A172 (cell line): ENCODE measurements at regions not wholly inside any gene's neighbourhood (a gene's known extent, or its start where the extent isn't known, plus 50 kb on each side); places are given as distances from the start of the nearest gene placed in this dataset.

Experiments
- DNase-seq: peaks from one replicate; pipeline ENCODE4 v3.0.0-alpha.2; 2015; ENCODE audit warnings: low spot score

DNA sequence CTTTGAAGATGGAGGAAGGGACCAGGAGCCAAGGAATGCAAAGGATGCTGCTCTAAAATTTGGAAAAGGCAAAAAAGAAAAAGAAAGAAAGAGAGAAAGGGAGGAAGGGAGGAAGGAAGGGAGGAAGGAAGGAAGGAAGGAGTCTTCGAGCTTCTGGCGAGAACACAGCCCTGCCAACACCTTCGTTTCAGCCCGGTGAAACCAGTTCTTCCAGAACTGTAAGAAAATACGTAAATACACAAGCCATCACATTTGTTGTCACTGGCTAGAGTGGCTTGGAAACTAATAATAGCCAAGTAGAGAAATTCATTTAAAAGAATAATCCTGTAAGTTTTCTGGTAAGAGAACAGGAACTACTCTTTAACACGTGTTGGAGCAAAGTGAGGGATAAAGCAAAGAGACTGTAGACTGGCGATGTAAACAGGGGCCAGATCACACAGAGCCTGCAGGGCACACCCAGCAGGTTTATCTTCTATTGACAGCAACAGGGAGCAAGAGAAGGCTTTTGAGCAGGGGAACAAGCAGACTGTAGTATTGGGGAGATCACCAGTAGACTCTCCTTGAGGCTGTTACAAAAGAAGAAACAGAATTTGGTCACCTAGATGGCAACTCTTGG lies 188.7 kb upstream of the MPHOSPH6 start:
- no peak for DNase-seq

DNA sequence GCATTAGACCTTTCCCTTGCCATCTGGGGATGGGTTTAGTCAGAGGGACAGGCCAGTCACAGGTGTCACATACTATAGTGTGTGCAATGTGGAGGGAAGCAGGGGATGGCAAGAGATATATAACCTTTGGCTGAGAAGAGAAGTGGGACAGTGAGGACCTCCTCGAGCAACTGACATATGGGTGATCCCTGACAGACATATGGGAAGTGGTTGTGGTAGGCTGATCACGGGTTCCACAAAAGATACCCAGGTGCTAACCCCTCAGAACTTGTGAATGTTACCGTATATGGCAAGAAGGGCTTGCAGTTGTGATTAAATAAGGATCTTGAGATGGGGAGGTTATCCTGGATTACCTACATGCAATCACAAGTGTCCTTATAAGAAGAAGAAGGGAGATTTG lies 188.1 kb upstream of the MPHOSPH6 start:
- no peak for DNase-seq

DNA sequence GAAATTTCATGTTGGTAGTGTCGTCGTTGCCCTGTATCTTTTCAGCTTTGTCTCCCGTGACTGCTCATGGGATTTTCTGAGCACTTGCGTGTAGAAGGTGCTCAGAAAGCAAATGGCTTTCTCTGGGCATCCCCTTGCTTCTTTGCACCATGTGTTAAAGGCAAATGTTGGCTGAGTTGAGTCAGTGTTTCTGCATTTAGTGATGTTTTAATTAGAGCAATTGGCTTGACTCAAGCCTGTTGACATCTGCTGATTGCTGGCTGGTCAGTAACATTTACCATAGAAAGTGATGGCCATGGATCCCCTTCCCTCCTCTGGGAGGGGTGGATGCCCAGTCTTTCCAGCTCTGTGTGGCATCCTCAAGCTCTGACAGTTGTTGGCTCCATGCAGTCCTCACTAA lies 187.2 kb upstream of the MPHOSPH6 start:
- no peak for DNase-seq

DNA sequence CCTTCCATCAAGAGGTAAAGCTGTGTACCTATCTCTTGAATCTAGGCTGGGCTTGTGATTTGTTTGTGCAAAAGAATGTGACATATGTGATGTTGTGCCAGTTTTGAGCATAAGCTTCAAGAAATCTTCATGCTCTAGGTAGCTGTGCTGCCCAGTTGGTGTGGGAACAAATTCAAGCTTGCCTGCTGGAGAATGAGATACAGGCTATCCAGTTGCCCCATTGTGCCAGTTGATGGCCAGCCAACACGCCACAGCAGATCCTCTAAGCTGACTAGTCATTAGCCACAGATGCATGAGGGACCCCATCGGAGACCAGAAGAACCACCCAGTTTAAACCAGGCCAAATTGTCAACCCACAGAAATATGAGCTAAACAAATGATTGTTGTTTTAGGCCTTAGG lies 180.5 kb upstream of the MPHOSPH6 start:
- DNase-seq: no peak

DNA sequence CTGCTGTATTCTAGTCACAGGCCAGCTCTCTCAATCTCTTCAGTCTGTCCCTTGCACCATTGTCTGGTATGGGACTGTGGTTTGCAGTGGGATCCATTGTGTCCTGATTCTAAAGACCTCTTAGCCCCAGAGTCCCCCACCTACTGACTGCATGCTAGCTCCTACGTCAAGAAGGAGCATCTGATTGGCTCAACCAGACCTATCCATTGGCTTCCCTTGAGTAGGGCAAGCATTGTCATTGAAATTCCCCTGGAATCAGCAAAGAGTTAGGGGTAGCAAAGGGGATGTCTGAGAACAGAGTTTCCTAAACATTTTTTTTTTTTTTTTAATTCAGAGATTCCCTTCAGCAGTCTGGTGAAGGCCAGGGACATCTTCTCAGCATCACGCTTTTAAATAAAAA lies 175.3 kb upstream of the MPHOSPH6 start:
- no peak for DNase-seq

DNA sequence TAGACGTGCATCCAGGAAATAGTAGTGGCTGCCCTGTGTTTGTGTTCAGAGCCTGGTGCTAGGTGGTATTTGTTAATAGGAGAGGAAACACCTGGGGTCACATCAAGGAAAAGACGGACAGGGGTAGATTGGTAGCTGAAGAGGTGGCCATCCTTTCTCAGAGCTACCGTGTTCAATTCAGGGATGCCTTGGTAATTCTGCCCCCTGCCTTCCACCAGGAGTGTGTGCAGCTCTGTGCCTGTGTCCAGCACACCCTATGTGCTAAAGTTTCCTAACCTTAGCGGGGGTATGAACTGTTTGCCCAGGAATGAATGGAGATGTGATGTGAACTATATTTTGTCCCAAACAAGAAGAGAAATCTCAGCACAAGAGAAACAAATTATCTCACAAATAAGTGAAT lies 174.1 kb upstream of the MPHOSPH6 start:
- no peak for DNase-seq

DNA sequence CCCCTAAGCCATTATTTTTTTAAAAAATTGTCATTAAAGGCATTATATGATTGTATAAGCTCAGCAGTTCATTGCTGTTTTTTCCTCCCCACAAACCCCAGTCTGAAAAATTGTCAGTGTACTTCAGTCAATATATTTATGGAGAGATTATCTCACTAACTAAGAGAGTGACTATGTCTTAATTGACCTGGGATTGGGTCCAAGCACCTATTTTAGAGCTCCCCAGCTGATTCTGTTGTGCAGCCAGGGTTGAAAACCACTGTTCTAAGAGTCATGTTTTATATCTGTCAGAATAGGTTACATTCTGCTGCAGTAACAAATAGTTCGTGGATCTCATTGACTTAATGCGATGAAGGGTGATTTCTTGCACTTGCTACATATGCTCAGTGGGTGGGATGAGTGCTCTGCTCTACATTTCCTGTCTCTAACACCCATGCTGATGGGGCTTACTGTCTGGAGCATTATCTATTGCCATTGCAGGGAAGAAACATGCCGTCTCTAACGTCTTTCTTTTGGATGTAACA lies 171.2 kb upstream of the MPHOSPH6 start:
- no peak for DNase-seq

DNA sequence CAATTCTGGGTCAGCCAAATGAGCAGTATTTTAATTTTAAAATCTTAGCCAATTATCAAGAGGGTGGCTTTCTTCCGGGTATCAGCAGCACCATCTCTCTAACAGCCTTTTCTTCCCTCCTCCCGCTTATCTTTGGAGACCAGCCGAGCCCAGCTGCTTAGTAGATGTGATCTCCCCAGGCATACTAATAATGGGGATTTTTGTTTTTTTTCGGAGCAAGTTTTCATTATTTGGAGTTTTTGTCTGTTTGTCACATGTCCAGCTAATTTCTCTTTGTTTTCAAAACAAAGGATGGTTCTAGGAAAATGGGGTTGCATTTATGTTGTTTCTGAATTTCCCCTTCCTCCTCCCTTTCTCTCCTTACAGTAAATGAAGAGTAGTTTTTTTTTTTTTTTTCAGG lies 170.5 kb upstream of the MPHOSPH6 start:
- DNase-seq: no peak

DNA sequence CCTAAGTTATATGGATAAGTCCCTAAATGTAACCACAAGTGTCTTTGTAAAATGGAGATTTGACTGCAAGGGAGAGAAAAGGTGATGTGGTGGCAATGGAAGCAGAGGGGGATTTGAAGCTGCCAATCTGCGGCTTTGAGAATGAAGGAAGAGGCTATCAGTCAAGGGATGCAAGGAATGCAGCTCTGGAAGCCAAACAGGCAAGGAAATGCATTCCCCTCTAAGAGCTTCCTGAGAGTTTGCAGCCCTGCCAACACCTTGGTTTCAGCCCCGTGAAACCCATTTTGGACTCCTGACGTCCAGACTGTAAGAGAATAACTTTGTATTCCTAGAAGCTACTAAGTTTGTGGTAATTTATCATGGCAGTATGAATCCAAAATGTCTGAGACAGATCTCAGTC lies 167.3 kb upstream of the MPHOSPH6 start:
- DNase-seq: no peak

DNA sequence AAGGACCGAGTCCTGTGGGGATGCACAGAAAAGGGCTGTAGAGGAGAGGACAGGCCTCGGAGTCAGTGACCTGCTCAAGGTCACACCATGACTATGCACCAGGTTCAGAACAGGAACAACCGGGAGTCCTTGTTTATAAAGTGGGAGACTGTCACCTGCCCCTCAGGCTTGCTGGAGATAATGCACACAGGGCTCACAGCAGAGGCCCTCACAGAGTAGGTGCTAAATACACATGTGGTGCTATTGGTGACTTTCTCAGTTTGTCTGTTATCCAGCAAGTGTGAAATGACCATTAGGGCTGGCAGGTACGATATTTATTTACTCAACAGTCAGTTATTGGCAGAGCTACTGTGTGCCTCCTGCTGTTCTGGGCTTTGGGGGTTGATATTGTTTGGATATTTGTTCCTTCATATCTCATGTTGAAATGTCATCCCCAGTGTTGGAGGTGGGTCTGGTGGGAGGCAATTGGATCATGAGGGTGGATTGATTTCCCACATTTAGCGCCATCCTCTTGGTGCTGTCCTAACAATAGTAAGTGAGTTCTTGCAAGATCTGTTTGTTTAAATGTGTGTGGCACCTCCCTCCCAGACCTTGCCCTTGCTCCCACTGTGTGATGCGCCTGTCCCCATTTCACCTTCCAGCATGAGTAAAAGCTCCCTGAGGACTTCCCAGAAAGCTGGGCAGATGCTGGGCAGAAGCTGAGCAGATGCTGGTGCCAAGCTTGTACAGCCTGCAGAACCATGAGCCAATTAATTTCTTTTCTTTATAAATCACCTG lies 162.1 kb upstream of the MPHOSPH6 start:
- DNase-seq: no peak

DNA sequence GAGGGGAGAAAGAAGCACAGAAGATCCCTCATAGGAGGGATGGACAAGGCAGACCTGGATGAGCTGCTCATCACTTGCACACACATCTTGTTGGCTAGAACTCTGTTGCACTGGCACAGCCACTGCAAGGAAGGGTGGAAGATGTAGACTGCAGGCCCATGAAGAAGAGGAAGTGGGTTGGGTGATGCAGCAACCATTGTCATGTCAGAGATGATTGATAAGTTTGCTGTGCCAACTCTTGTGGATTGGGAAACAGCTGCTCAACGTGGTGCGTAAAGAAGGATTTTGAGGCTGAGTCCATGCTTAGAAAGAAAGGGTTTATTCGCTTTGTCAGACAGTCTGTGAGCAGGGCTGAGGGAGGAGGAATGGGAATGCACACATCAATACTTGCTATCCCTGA lies 161.4 kb upstream of the MPHOSPH6 start:
- DNase-seq: no peak

DNA sequence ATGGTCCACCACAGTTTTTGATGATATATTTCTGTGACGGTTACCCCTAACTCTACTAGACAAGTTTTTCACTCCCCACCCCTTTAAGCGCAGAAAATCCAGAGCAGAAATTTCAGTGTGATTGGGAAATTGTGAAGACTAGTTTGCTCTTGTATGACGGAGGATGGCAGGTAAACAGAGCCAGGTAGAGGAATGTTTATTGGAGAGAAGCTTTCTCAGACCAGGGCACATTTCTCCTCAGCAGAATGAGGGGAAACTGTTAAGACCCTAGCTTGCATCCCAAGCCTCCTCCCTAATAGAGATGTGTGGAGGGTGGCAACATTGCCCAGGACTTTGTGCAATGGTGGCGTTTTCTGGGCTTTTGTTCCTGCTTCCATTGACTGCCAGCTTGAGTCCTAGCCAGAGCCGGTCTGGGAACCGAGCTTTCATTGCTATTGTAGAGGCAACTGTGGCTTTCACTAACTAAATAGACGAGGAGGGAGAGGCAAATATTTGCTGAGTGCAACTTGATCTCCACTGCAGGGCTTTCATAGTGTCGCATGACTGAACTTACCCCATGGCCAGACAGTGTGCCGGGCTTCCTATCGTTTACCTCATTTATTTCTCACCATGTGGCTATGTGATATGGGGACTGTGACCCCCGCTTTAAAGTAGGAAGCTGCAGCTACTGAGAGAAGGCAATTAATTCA lies 159.6 kb upstream of the MPHOSPH6 start:
- DNase-seq: no peak

DNA sequence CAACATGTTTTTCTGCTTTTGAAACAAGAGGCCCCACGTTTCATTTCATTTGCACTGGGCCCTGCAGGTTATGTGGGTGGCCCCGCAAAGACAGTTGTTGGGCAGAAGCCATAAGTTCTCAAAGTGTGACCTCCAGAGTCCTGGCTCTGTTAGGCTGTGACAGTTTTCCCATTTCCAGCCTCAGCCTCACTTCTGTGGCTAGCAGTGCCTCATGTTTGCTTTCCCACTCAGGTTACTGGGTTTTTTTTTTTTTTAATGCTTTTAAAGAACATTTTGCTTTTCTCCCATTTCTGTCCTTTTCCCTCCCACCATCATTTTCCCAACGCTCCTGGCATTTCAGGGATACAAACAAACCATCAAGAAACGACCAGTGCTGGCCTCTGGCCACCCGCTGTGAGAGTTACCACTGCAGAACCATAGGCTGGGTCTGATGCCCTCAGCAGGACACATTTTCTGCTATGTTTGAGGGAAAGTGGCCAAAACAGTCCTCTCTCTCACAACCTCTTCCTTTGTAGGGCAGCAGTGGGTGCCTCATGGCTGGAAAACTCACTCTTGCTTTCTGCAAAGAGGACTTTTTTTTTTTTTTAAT lies 159.0 kb upstream of the MPHOSPH6 start:
- no peak for DNase-seq

DNA sequence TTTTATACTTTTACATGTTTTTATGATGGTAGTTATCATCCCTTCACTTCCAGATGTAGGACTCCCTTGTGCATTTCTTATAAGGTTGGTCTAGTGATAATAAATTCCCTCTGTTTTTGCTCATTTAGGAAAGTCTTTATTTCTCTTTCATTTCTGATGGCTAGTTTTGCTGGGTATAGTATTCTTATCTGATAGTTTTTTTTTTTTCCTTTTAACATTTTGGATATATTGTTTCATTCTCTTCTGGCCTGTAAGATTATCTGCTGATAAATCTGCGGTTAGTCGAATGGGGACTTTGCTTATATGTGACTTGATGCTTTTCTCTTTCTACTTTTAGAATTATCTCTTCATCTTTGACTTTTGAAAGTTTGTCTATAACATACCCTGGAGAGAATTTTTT lies 153.1 kb upstream of the MPHOSPH6 start:
- no peak for DNase-seq

DNA sequence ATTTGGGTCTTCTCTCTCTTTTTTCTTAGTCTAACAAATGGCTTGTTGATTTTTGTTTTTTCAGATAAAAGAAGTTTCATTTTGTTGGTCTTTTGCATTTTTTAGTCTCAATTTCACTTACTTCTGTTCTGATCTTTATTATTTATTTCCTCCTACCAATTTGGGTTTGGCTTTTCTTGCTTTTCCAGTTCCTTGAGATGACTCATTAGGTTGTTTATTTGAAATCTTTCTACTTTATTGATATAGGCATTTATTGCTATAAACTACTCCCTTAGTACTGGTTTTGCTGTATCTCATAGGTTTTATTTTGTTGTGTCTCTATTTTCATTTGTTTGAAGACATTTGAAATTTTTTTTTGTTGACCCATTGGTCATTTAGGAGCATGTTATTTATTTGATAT lies 152.2 kb upstream of the MPHOSPH6 start:
- no peak for DNase-seq

DNA sequence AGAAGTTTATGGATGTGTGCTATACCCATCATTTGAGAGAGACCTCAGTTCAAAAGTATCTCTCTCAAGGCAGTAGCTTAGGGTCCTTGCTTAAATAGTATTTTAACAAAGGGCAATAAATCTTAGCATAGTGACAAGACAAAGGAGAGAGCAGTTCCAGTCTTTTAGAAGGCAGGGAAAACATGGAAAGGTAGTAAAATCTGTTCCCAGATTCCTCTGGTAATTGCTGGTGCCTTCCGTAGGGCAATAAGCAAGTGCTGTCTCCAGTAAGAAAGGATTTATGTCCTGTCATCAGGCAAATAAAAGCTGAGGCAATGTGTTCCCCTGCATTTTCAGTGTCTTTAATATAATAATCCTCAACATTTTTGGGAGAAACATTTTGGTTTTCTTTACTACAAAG lies 149.0 kb upstream of the MPHOSPH6 start:
- no peak for DNase-seq

DNA sequence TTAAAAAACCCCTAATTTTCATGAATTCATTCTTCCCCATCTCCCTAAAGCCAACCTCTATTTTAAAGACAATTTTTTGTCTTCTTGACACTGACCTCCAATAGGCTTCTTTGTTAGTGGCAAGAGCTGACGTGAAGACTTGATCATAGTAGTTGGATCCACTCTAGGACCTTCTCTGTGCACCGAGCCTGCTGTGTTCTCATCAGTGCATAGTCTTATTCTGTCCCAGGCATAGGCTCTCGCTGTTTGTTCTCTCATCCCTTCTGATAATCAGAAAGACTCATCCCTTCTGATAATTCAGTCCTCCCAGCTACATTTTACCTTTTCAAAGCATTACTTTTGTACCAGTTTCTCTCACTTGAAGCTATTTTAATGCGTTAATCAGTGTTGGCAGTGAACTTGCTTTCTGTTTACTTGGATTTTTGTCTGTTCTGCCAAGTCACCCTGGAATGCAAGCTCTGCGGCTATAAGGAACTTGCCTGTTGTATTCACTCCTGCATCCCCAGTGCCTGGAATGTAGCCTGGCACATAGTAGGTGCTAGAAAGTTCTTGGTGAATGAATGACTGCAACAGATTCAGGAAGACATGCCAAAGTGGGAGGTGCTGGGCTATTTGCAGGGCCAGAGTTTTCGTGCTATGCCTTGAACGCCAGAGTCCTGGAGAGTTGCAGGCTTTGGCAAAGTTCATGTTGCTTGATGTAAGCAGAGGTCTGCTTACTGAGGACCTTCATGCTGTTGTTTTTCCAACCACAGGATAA lies 147.6 kb upstream of the MPHOSPH6 start:
- DNase-seq: no peak

DNA sequence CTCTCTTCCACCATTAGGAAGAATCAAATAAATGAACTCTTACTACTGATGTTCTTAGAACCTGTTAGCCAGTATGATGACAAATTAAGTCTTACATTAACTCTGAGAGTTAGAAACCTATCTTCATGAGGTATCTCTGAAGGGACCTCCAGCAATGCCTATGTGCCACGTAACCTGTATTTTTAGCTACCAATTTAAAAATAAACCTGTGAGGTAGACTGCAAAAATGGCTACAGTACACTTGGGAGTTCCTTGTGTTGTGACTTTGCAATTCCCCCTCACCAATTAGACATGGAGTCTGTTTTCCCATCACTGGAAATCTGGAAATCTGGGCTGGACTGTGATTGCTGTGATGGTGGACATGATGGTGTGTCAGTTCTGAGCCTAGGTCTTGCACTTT lies 143.7 kb upstream of the MPHOSPH6 start:
- no peak for DNase-seq

DNA sequence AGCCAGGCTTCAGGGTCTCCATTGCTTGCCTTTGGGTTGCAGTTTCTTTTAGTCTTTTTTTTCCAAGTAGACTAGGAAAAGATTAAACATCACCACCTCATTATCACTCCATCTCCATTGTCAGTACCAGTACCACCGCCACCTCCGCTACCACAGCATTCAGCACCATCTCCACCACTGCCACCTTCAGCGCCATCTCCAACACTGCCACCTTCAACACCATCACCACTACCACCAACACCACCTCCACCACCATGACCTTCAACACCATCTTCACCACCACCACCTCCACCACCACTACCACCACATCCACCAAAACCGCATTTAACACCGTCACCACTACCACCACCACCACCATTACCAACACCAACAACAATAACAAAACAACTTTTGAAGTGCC lies 141.5 kb upstream of the MPHOSPH6 start:
- DNase-seq: no peak

DNA sequence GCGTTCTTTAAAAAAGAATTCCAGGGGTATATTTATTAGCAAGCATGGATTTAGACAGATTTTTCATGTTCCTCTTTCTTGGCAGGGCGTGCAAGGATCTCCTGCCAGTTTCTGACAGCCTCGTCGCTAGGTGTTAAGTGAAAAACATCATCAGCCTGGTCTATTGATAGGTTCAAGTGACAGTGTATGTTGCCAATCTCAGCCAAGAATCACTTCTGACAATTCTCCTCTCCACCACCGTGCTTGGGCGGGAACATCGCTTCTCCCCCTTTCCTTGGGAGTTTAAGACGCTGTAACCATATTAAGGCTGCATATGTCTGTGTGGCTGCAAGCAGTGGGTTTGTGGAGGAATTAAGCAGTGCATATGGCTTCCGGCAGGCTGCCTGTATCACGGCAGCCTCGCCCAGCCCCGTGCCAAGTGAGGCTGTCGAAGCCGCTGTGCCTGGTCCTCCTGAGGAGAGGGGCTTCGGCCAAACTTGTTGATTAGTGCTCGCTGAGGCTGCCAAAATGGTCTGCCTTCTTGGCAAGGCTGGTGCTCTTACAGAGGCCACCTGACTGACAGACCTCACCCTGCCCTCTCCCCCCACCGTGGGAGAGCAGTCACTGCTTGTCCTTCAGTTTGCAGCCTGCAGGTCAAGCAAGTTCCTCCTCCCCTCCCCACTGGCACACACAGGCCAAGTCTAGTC lies 132.2 kb upstream of the MPHOSPH6 start:
- DNase-seq: no peak

DNA sequence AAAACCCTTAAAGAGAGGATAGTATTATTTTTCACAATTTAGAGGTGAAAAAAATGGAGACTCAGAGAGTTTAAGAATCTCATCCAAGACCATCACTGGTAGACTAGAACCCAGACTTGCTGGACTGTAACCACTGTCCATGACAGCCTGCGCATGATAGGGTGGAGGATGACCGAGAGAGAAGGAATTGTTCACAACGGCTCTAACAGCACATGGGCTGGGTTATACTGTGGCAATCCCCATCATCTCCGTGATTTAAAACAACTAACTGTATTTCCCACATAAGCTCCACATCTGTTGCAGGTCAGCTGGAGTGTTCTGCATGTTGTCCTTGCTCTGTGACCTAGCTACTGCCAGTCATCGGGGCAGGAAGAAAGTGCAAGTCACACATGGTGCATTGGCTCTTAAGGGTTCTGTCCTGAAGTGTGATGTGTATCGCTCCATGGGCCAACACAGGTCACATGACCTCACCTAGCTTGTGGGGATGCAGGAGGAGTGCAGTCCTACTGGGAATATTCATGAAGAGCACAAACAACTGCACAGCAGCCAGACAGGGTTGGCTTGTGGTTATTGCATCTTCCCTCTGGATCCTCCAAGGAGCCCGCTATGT lies 131.2 kb upstream of the MPHOSPH6 start:
- no peak for DNase-seq
